Fibroblast of peridontal ligament (primary cell): ENCODE measurements at regions not wholly inside any gene's neighbourhood (a gene's known extent, or its start where the extent isn't known, plus 50 kb on each side); places are given as distances from the start of the nearest gene placed in this dataset.

Source experiments
- DNase-seq: peaks from one replicate; pipeline ENCODE4 v3.0.0-alpha.2; 2010; ENCODE audit errors: extremely low read depth

DNA sequence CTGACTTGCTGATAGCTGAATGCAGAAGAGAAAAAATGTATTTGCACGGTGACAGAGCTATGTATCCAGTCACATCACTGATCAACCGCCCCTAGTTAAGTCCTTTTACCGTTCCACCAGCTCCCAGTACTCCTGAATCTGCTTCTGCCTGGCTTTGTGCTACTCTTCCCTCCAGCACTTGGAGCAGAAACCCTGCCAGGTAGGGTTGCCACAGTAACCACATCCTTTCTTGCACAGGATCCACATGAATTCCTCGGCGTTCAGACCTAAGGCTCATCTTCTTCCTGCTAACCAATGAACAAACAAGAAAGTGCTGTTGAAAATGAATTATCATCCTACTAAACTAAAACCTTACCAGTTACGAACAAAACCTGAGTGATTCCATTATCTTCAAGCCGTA lies 52.0 kb upstream of the KCTD7 start:
- no peak for DNase-seq
